Stimulated activated CD8-positive, alpha-beta memory T cell treated with anti-CD3 and anti-CD28 coated beads, Interleukin-15, amount 100 ng/mL, for 48 hours (primary cell): ENCODE measurements at regions not wholly inside any gene's neighbourhood (a gene's known extent, or its start where the extent isn't known, plus 50 kb on each side); places are given as distances from the start of the nearest gene placed in this dataset.

Source experiments
- DNase-seq, 2 donors: peaks; one replicate each; pipeline ENCODE4 v3.0.0-alpha.2; 2020; ENCODE audit warnings: low read depth in 2 of 2

- no peak for DNase-seq
These were observed 157.1 kb downstream of the TLE1 start for GRCh38 chr9:81532251-81532650.

- DNase-seq = no peak
These were observed 157.8 kb downstream of the TLE1 start for GRCh38 chr9:81531511-81531910.

GRCh38 chr9:81530846-81531245 lies 158.5 kb downstream of the TLE1 start:
- no peak for DNase-seq

GRCh38 chr9:81530310-81530810 lies 159.0 kb downstream of the TLE1 start:
- no peak for DNase-seq

GRCh38 chr9:81529556-81530193 lies 159.7 kb downstream of the TLE1 start:
- no peak for DNase-seq

- no peak for DNase-seq
These were observed 162.8 kb downstream of the TLE1 start for GRCh38 chr9:81526587-81526986.

GRCh38 chr9:81522716-81523551 lies 166.4 kb downstream of the TLE1 start:
- no peak for DNase-seq

- no peak for DNase-seq
These were observed 167.5 kb downstream of the TLE1 start for GRCh38 chr9:81521892-81522291.

- DNase-seq = no peak
These were observed 169.4 kb downstream of the TLE1 start for GRCh38 chr9:81519816-81520495.

- DNase-seq = no peak
These were observed 171.4 kb downstream of the TLE1 start for GRCh38 chr9:81517954-81518353.

GRCh38 chr9:81513059-81513458 lies 176.3 kb downstream of the TLE1 start:
- no peak for DNase-seq

- no peak for DNase-seq
These were observed 176.7 kb downstream of the TLE1 start for GRCh38 chr9:81512641-81513040.

GRCh38 chr9:81508476-81508875 lies 180.9 kb downstream of the TLE1 start:
- no peak for DNase-seq

GRCh38 chr9:81506941-81507864 lies 182.1 kb downstream of the TLE1 start:
- no peak for DNase-seq

- DNase-seq = no peak
These were observed 189.8 kb downstream of the TLE1 start for GRCh38 chr9:81499594-81499993.

GRCh38 chr9:81499021-81499454 lies 190.3 kb downstream of the TLE1 start:
- no peak for DNase-seq

GRCh38 chr9:81498576-81498975 lies 190.8 kb downstream of the TLE1 start:
- no peak for DNase-seq

GRCh38 chr9:81497091-81497490 lies 192.3 kb downstream of the TLE1 start:
- no peak for DNase-seq

GRCh38 chr9:81492710-81493447 lies 196.5 kb downstream of the TLE1 start:
- DNase-seq = no peak

GRCh38 chr9:81490605-81491331 lies 198.6 kb downstream of the TLE1 start:
- DNase-seq = no peak
